Gastrocnemius medialis (tissue), 4 donors: ENCODE measurements at regions not wholly inside any gene's neighbourhood (a gene's known extent, or its start where the extent isn't known, plus 50 kb on each side); places are given as distances from the start of the nearest gene placed in this dataset.

Experiments
- CTCF ChIP-seq, 5 experiments: fragments of 450-650 bp in 3 of 5; fragments of 200-600 bp in 2 of 5; sonication (generic) in 2 of 5; IDR thresholded peaks in 4 of 5; conservative IDR thresholded peaks in 1 of 5; 1 replicate in 4 of 5; 2 replicates in 1 of 5; pipeline ENCODE4 v1.5.1; 2016 to 2019; ENCODE audit warnings: antibody characterized with exemption in 5 of 5, mild to moderate bottlenecking in 3 of 5, moderate library complexity in 3 of 5
- POLR2A ChIP-seq, 2 donors: fragments of 450-650 bp; IDR thresholded peaks; one replicate each; pipeline ENCODE4 v1.6.1; 2017; ENCODE audit warnings: antibody characterized with exemption in 2 of 2, mild to moderate bottlenecking in 2 of 2, moderate library complexity in 2 of 2

GRCh38 chr18:30066288-30066687, 976.3 kb downstream of the DSC3 start:
- TF ChIP-seq CTCF (IDR thresholded peaks at IDR 0.05 in 4 of 5, conservative IDR thresholded peaks at IDR 0.05 in 1 of 5) (no peak), POLR2A (IDR thresholded peaks at IDR 0.05) (no peak)
